ENCODE measurements at regions not wholly inside any gene's neighbourhood (a gene's known extent, or its start where the extent isn't known, plus 50 kb on each side); places are given as distances from the start of the nearest gene placed in this dataset.

- H4K20me1 ChIP-seq (ENCODE audit: insufficient read depth): no peaks in the 10 kb centered on the region
- DNase-seq: no peak
- H3K27me3 ChIP-seq (ENCODE audit: insufficient read depth, low read depth): no peaks in the 10 kb centered on the region
- no peak overlapping the region for H3K4me2 ChIP-seq
- H3K27ac ChIP-seq: no peak overlapping the region
- H3K9me2 ChIP-seq (ENCODE audit: insufficient read depth): no peaks in the 10 kb centered on the region
- H2AFZ ChIP-seq: no peak overlapping the region
- H3F3A ChIP-seq (ENCODE audit: insufficient read depth, low read depth): no peaks in the 10 kb centered on the region
- TF ChIP-seq CTCF (conservative IDR thresholded peaks at IDR 0.05): no peak
- TF ChIP-seq EZH2 (IDR thresholded peaks at IDR 0.05; ENCODE audit: low read depth): no peak
- H3K36me3 ChIP-seq (ENCODE audit: low read depth): no peaks in the 10 kb centered on the region
- no peaks in the 10 kb centered on the region for H3K4me1 ChIP-seq (replicated peaks; ENCODE audit: insufficient read depth)
- CTCF ChIA-PET: no interaction called here
- no peak overlapping the region for H3K4me3 ChIP-seq
- POLR2A ChIA-PET (ENCODE audit: unreplicated experiment): no interaction called here
- no TSS peak for BruUV-seq (replicated peaks)
- intact Hi-C loops (cut with micrococcal nuclease; ENCODE audit: unreplicated experiment): no loop called here
- H3K9me3 ChIP-seq (ENCODE audit: insufficient read depth, low read depth): no peaks in the 10 kb centered on the region
- H3K79me2 ChIP-seq (ENCODE audit: low read depth): no peaks in the 10 kb centered on the region
Observed at GRCh38 chr13:47675871-47676270, 325.2 kb downstream of the SUCLA2 start.

GRCh38 chr13:47673009-47673850, 327.8 kb downstream of the SUCLA2 start:
- no peak overlapping the region for H3K4me3 ChIP-seq
- ChIA-PET CTCF (no interaction called here), POLR2A (ENCODE audit: unreplicated experiment) (no interaction called here)
- no peaks in the 10 kb centered on the region for H3F3A ChIP-seq (ENCODE audit: insufficient read depth, low read depth)
- intact Hi-C loops (cut with micrococcal nuclease; ENCODE audit: unreplicated experiment): no loop called here
- no peaks in the 10 kb centered on the region for H3K27me3 ChIP-seq (ENCODE audit: insufficient read depth, low read depth)
- no peak overlapping the region for H2AFZ ChIP-seq
- no peaks in the 10 kb centered on the region for H3K79me2 ChIP-seq (ENCODE audit: low read depth)
- no peaks in the 10 kb centered on the region for H4K20me1 ChIP-seq (ENCODE audit: insufficient read depth)
- TF ChIP-seq EZH2 (IDR thresholded peaks at IDR 0.05; ENCODE audit: low read depth) (no peak), CTCF (conservative IDR thresholded peaks at IDR 0.05) (no peak)
- no peaks in the 10 kb centered on the region for H3K4me1 ChIP-seq (replicated peaks; ENCODE audit: insufficient read depth)
- H3K4me2 ChIP-seq: no peak overlapping the region
- no TSS peak for BruUV-seq (replicated peaks)
- no peaks in the 10 kb centered on the region for H3K36me3 ChIP-seq (ENCODE audit: low read depth)
- no peak for DNase-seq
- H3K9me3 ChIP-seq (ENCODE audit: insufficient read depth, low read depth): no peaks in the 10 kb centered on the region
- H3K27ac ChIP-seq: no peak overlapping the region
- H3K9me2 ChIP-seq (ENCODE audit: insufficient read depth): no peaks in the 10 kb centered on the region

GRCh38 chr13:47672245-47673008, 328.6 kb downstream of the SUCLA2 start:
- Histone ChIP-seq H3K9me3 (ENCODE audit: insufficient read depth, low read depth) (no peaks in the 10 kb centered on the region), H4K20me1 (ENCODE audit: insufficient read depth) (no peaks in the 10 kb centered on the region), H3K79me2 (ENCODE audit: low read depth) (no peaks in the 10 kb centered on the region), H3K4me1 (replicated peaks; ENCODE audit: insufficient read depth) (no peaks in the 10 kb centered on the region), H3K36me3 (ENCODE audit: low read depth) (no peaks in the 10 kb centered on the region), H3K27me3 (ENCODE audit: insufficient read depth, low read depth) (no peaks in the 10 kb centered on the region), H2AFZ (no peak overlapping the region), H3K4me3 (no peak overlapping the region), H3K9me2 (ENCODE audit: insufficient read depth) (no peaks in the 10 kb centered on the region), H3K4me2 (no peak overlapping the region), H3F3A (ENCODE audit: insufficient read depth, low read depth) (no peaks in the 10 kb centered on the region), H3K27ac (no peak overlapping the region)
- intact Hi-C loops (cut with micrococcal nuclease; ENCODE audit: unreplicated experiment): no loop called here
- DNase-seq: no peak
- ChIA-PET POLR2A (ENCODE audit: unreplicated experiment) (no interaction called here), CTCF (no interaction called here)
- no TSS peak for BruUV-seq (replicated peaks)
- TF ChIP-seq EZH2 (IDR thresholded peaks at IDR 0.05; ENCODE audit: low read depth): no peak
- no peak for TF ChIP-seq CTCF (conservative IDR thresholded peaks at IDR 0.05)

Measured in PC-9 (cell line).